ENCODE measurements at regions not wholly inside any gene's neighbourhood (a gene's known extent, or its start where the extent isn't known, plus 50 kb on each side); places are given as distances from the start of the nearest gene placed in this dataset.

DNA sequence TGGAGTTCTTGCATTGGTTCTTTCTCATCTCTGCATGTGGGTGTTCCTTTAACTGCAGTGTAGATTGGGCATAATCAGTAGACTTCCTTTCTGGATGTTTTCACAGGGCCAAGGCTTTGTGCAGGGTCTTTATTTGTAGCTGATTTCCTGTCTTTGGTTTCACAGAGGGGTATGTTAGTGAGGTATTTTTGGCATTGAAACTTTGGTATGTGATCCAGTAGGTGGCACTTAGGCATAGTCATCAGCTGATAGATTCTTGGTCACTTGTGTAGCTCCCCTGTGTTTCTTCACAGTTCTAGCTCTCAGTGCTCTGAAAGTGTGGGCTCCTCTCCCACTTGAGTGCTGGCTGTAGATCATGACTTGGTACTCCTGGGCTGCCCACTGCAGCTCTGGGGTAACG is 52.7 kb upstream of the LMO3 start:
- Histone ChIP-seq H3K9me3 (replicated peaks in 1 of 11) (peaks cover 0 to 8% (median 0%) of the 10 kb centered on the region in 11 experiments; a peak in 1 of 22 replicates), H3K4me2 (no peak overlapping the region), H3K4me3 (no peak overlapping the region), H3K36me3 (no peaks in the 10 kb centered on the region), H3K4me1 (no peaks in the 10 kb centered on the region), H3K27ac (no peak overlapping the region), H3K9ac (no peak overlapping the region), H4K20me1 (no peaks in the 10 kb centered on the region), H3K27me3 (no peaks in the 10 kb centered on the region)
- TF ChIP-seq Cebpa-rat (IDR thresholded peaks at IDR 0.05): no peak
